GM23248 (cell line): ENCODE measurements at regions not wholly inside any gene's neighbourhood (a gene's known extent, or its start where the extent isn't known, plus 50 kb on each side); places are given as distances from the start of the nearest gene placed in this dataset.

Experiments used
- EZH2 ChIP-seq: fragments of 200-600 bp; sonication (generic); IDR thresholded peaks from 2 replicates; pipeline ENCODE4 v1.6.1; 2018; ENCODE audit warnings: antibody characterized with exemption, mild to moderate bottlenecking; ENCODE audit not compliant: insufficient read depth, poor library complexity, severe bottlenecking
- EZH2phosphoT487 ChIP-seq: fragments of 200-600 bp; sonication (generic); IDR thresholded peaks from 2 replicates; pipeline ENCODE4 v1.6.1; 2018; ENCODE audit warnings: antibody characterized with exemption, moderate library complexity, mild to moderate bottlenecking, low read depth; ENCODE audit not compliant: insufficient read depth

GRCh38 chr12:89236748-89237383 is 115.4 kb downstream of the DUSP6 start:
- TF ChIP-seq EZH2: no peak
- no peak for TF ChIP-seq EZH2phosphoT487
